ENCODE measurements at regions not wholly inside any gene's neighbourhood (a gene's known extent, or its start where the extent isn't known, plus 50 kb on each side); places are given as distances from the start of the nearest gene placed in this dataset.

- Histone ChIP-seq H3K79me1 (ENCODE audit: low read depth in 1 of 2, low read length in 2 of 2) (no peaks in the 10 kb centered on the region), H3K18ac (ENCODE audit: low read depth, low read length) (no peak overlapping the region), H3K4ac (ENCODE audit: low read depth, low read length) (no peak overlapping the region), H3K14ac (replicated peaks; ENCODE audit: low read depth, low read length) (no peak overlapping the region), H2AFZ (replicated peaks; ENCODE audit: low read length, poor library complexity) (no peak overlapping the region), H2BK20ac (ENCODE audit: low read depth, low read length) (no peak overlapping the region), H2AK9ac (replicated peaks; ENCODE audit: low read depth, low read length, poor library complexity) (no peak overlapping the region), H2AK5ac (ENCODE audit: low read depth, low read length) (no peak overlapping the region), H4K91ac (ENCODE audit: insufficient read depth, low read depth, low read length) (no peak overlapping the region), H4K20me1 (ENCODE audit: insufficient read depth, low read length) (no peaks in the 10 kb centered on the region), H4K5ac (ENCODE audit: low read depth, low read length) (no peak overlapping the region), H3K4me1 (ENCODE audit: control insufficient read depth, insufficient read depth, low read length) (no peaks in the 10 kb centered on the region), H3K56ac (ENCODE audit: extremely low read depth, insufficient read depth, low read length) (no peak overlapping the region), H3K4me3 (ENCODE audit: insufficient read depth, low read depth, low read length) (no peak overlapping the region), H2BK5ac (ENCODE audit: low read depth, low read length, poor library complexity, severe bottlenecking) (no peak overlapping the region), H3K27me3 (ENCODE audit: control insufficient read depth, insufficient read depth, low read length) (peaks cover 8% of the 10 kb centered on the region), H3K9me1 (ENCODE audit: insufficient read depth, low read length) (no peaks in the 10 kb centered on the region), H3K23ac (ENCODE audit: low read depth, low read length) (no peak overlapping the region), H2BK120ac (ENCODE audit: low read depth, low read length) (no peak overlapping the region), H4K8ac (ENCODE audit: low read depth in 2 of 2, low read length in 2 of 2) (no peak overlapping the region), H2BK15ac (ENCODE audit: low read depth, low read length) (no peak overlapping the region), H3K36me3 (ENCODE audit: control insufficient read depth, insufficient read depth, low read length) (no peaks in the 10 kb centered on the region), H3K9ac (ENCODE audit: low read depth, low read length) (no peak overlapping the region), H3K9me3 (ENCODE audit: control insufficient read depth, insufficient read depth, low read length) (no peaks in the 10 kb centered on the region), H3K27ac (ENCODE audit: insufficient read depth, low read length) (no peak overlapping the region), H3K4me2 (ENCODE audit: low read depth, low read length) (no peak overlapping the region)
- POLR2A ChIA-PET (ENCODE audit: unreplicated experiment) = no interaction called here
- BruUV-seq (replicated peaks) = no TSS peak
- dilution Hi-C loops (cut with HindIII; ENCODE audit: low sequenced_read_pairs, unreplicated experiment) = no loop called here
- CTCF ChIA-PET = no interaction called here
- WGBS, 2 experiments (ENCODE audit: extremely low coverage in 2 of 2, insufficient read length in 1 of 2) = no CpG with 5 or more reads among the region's 3 CpGs
- in situ Hi-C loops (cut with MboI; ENCODE audit: low sequenced_read_pairs) = no loop called here
- DNase-seq (no peak), ATAC-seq (ENCODE audit: low read depth) (no peak)
- intact Hi-C loops (cut with micrococcal nuclease) = no loop called here
- TF ChIP-seq SMC3 (IDR thresholded peaks at IDR 0.05; ENCODE audit: low read depth, low read length) (no peak), RFX5 (IDR thresholded peaks at IDR 0.05; ENCODE audit: low read depth, low read length) (no peak), ELK1 (IDR thresholded peaks at IDR 0.05; ENCODE audit: borderline replicate concordance, low read depth, low read length) (no peak), BHLHE40 (IDR thresholded peaks at IDR 0.05; ENCODE audit: low read depth, low read length) (no peak), CEBPB (IDR thresholded peaks at IDR 0.05; ENCODE audit: low read depth, low read length) (no peak), MAZ (IDR thresholded peaks at IDR 0.05; ENCODE audit: borderline replicate concordance, low read depth, low read length) (no peak), CTCF (conservative IDR thresholded peaks at IDR 0.05; ENCODE audit: low read depth, low read length) (no peak), POLR2A (IDR thresholded peaks at IDR 0.05; ENCODE audit: low read depth, low read length) (no peak), CHD1 (IDR thresholded peaks at IDR 0.05; ENCODE audit: low read depth, low read length) (no peak)
Measured at GRCh38 chr5:57085306-57086081, 88.4 kb upstream of the GPBP1 start.

All from IMR-90 (cell line).